Neural crest cell (in vitro differentiated cells): ENCODE measurements at regions not wholly inside any gene's neighbourhood (a gene's known extent, or its start where the extent isn't known, plus 50 kb on each side); places are given as distances from the start of the nearest gene placed in this dataset.

Source experiments
- DNase-seq: peaks from one replicate; pipeline ENCODE4 v3.0.0; 2021; ENCODE audit warnings: low read depth, mixed read lengths, low spot score
- H3K27ac Mint-ChIP-seq: one replicate; pipeline ENCODE4 v1.8.0; 2021; ENCODE audit warnings: mild to moderate bottlenecking, mixed read lengths; ENCODE audit not compliant: unreplicated experiment
- H3K27me3 Mint-ChIP-seq: 2 replicates; pipeline ENCODE4 v1.8.0; 2021; ENCODE audit warnings: low read depth, mild to moderate bottlenecking, mixed read lengths
- H3K36me3 Mint-ChIP-seq: 2 replicates; pipeline ENCODE4 v1.8.0; 2021; ENCODE audit warnings: low read depth, mild to moderate bottlenecking, mixed read lengths
- H3K4me1 Mint-ChIP-seq: 2 replicates; pipeline ENCODE4 v1.8.0; 2021; ENCODE audit warnings: mixed read lengths
- H3K4me3 Mint-ChIP-seq: one replicate; pipeline ENCODE4 v1.8.0; 2021; ENCODE audit warnings: mild to moderate bottlenecking, mixed read lengths
- H3K9me3 Mint-ChIP-seq: 2 replicates; pipeline ENCODE4 v1.8.0; 2021; ENCODE audit warnings: mixed read lengths
- CTCF ChIP-seq: fragments of 200-600 bp; sonication (generic); conservative IDR thresholded peaks from 2 replicates; pipeline ENCODE4 v1.5.0; 2021; ENCODE audit warnings: antibody characterized with exemption, mild to moderate bottlenecking

- Mint-ChIP-seq H3K4me3 (no peak overlapping the region), H3K27me3 (no peaks in the 10 kb centered on the region), H3K36me3 (no peaks in the 10 kb centered on the region), H3K9me3 (peaks cover 6% of the 10 kb centered on the region), H3K27ac (no peak overlapping the region), H3K4me1 (peaks cover 14% of the 10 kb centered on the region)
- no peak for TF ChIP-seq CTCF
- DNase-seq: no peak
Measured at GRCh38 chr7:96430356-96430755, 108.5 kb upstream of the SLC25A13 start.

GRCh38 chr7:96427143-96427542 is 105.2 kb upstream of the SLC25A13 start:
- no peaks in the 10 kb centered on the region for H3K36me3 Mint-ChIP-seq
- no peak for DNase-seq
- no peak overlapping the region for H3K4me3 Mint-ChIP-seq
- no peaks in the 10 kb centered on the region for H3K9me3 Mint-ChIP-seq
- no peak overlapping the region for H3K27ac Mint-ChIP-seq
- no peaks in the 10 kb centered on the region for H3K27me3 Mint-ChIP-seq
- peaks cover 14% of the 10 kb centered on the region for H3K4me1 Mint-ChIP-seq
- no peak for TF ChIP-seq CTCF

- Mint-ChIP-seq H3K9me3 (no peaks in the 10 kb centered on the region), H3K4me3 (no peak overlapping the region), H3K27ac (no peak overlapping the region), H3K27me3 (no peaks in the 10 kb centered on the region), H3K4me1 (peaks cover 14% of the 10 kb centered on the region), H3K36me3 (no peaks in the 10 kb centered on the region)
- DNase-seq: no peak
- no peak for TF ChIP-seq CTCF
Measured at GRCh38 chr7:96426685-96427084, 104.8 kb upstream of the SLC25A13 start.

GRCh38 chr7:96426027-96426426 is 104.1 kb upstream of the SLC25A13 start:
- DNase-seq: no peak
- Mint-ChIP-seq H3K9me3 (no peaks in the 10 kb centered on the region), H3K4me3 (no peak overlapping the region), H3K36me3 (no peaks in the 10 kb centered on the region), H3K27ac (no peak overlapping the region), H3K4me1 (peaks cover 14% of the 10 kb centered on the region), H3K27me3 (no peaks in the 10 kb centered on the region)
- no peak for TF ChIP-seq CTCF

GRCh38 chr7:96424411-96424810 is 102.5 kb upstream of the SLC25A13 start:
- no peak for TF ChIP-seq CTCF
- H3K27me3 Mint-ChIP-seq: no peaks in the 10 kb centered on the region
- no peak overlapping the region for H3K4me3 Mint-ChIP-seq
- H3K4me1 Mint-ChIP-seq: peaks cover 14% of the 10 kb centered on the region
- H3K27ac Mint-ChIP-seq: no peak overlapping the region
- H3K9me3 Mint-ChIP-seq: peaks cover 2% of the 10 kb centered on the region
- DNase-seq: no peak
- no peaks in the 10 kb centered on the region for H3K36me3 Mint-ChIP-seq

- Mint-ChIP-seq H3K4me1 (peaks cover 14% of the 10 kb centered on the region), H3K4me3 (no peak overlapping the region), H3K27ac (no peak overlapping the region), H3K27me3 (no peaks in the 10 kb centered on the region), H3K36me3 (no peaks in the 10 kb centered on the region), H3K9me3 (peaks cover 7% of the 10 kb centered on the region)
- no peak for TF ChIP-seq CTCF
- no peak for DNase-seq
Measured at GRCh38 chr7:96422388-96422787, 100.5 kb upstream of the SLC25A13 start.
